ENCODE measurements at regions not wholly inside any gene's neighbourhood (a gene's known extent, or its start where the extent isn't known, plus 50 kb on each side); places are given as distances from the start of the nearest gene placed in this dataset.
"Not testable (repeated sequence)": the region's sequence is repeated elsewhere in the genome, so short reads cannot be mapped to it uniquely, and the experiment has no call there.

GRCh38 chr10:84589526-84590205, 261.3 kb downstream of the CCSER2 start:
- H3K4me3 ChIP-seq (ENCODE audit: low read depth, low read length) = no peak overlapping the region
- no peak for TF ChIP-seq CTCF (IDR thresholded peaks at IDR 0.05; ENCODE audit: borderline replicate concordance, insufficient read depth, low read depth, low read length)

GRCh38 chr10:84590327-84591193, 262.2 kb downstream of the CCSER2 start:
- no peak overlapping the region for H3K4me3 ChIP-seq (ENCODE audit: low read depth, low read length)
- no peak for TF ChIP-seq CTCF (IDR thresholded peaks at IDR 0.05; ENCODE audit: borderline replicate concordance, insufficient read depth, low read depth, low read length)

- no peak overlapping the region for H3K4me3 ChIP-seq (ENCODE audit: low read depth, low read length)
- TF ChIP-seq CTCF (IDR thresholded peaks at IDR 0.05; ENCODE audit: borderline replicate concordance, insufficient read depth, low read depth, low read length) = no peak
Measured at GRCh38 chr10:84593506-84593905, 265.1 kb downstream of the CCSER2 start.

GRCh38 chr10:84596585-84596984, 268.2 kb downstream of the CCSER2 start:
- TF ChIP-seq CTCF (IDR thresholded peaks at IDR 0.05; ENCODE audit: borderline replicate concordance, insufficient read depth, low read depth, low read length) = no peak

GRCh38 chr10:84599254-84599653, 270.9 kb downstream of the CCSER2 start:
- H3K4me3 ChIP-seq (ENCODE audit: low read depth, low read length) = no peak overlapping the region
- TF ChIP-seq CTCF (IDR thresholded peaks at IDR 0.05; ENCODE audit: borderline replicate concordance, insufficient read depth, low read depth, low read length) = no peak

More at GRCh38 chr10:84596585-84596984, 268.2 kb downstream of the CCSER2 start:
- H3K4me3 ChIP-seq (ENCODE audit: low read depth, low read length) = no peak overlapping the region

- TF ChIP-seq CTCF (IDR thresholded peaks at IDR 0.05; ENCODE audit: borderline replicate concordance, insufficient read depth, low read depth, low read length) = no peak
- H3K4me3 ChIP-seq (ENCODE audit: low read depth, low read length) = no peak overlapping the region
Measured at GRCh38 chr10:84600947-84601346, 272.6 kb downstream of the CCSER2 start.

GRCh38 chr10:84602543-84602942, 274.2 kb downstream of the CCSER2 start:
- H3K4me3 ChIP-seq (ENCODE audit: low read depth, low read length) = not testable (repeated sequence)
